ENCODE measurements at regions not wholly inside any gene's neighbourhood (a gene's known extent, or its start where the extent isn't known, plus 50 kb on each side); places are given as distances from the start of the nearest gene placed in this dataset.

DNA sequence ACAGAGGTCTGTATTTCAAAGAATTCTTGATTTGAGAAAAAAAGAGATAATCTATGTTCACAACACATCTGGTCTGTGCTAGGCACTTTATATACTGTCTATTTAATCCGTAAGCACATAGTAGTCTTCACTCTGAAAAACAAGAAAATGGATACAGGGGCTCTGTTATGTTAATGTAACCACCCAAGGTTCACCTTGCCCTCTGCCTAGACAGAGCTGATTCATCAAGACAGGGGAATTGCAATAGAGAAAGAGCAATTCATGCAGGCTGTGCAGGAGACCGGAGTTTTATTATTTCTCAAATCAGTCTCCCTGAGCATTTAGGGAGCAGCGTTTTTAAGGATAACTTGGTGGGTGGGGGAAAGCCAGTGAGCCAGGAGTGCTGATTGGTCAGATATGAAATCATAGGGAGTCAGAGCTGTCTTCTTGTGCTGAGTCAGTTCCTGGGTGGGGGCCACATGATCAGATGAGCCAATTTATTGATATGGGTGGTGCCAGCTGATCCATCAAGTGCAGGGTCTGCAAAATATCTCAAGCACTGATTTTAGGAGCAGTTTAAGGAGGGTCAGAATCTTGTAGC is 92.9 kb upstream of the TNIP3 start:
- Histone ChIP-seq H3K27ac (ENCODE audit: low read depth, low read length) (no peak overlapping the region), H2BK5ac (ENCODE audit: low read depth, low read length) (no peak overlapping the region), H3K4me3 (ENCODE audit: extremely low read depth in 1 of 4, insufficient read depth in 2 of 4, low read depth in 3 of 4, low read length in 4 of 4) (no peak overlapping the region), H3K79me2 (ENCODE audit: control insufficient read depth in 1 of 2, insufficient read depth in 2 of 2, low read length in 2 of 2) (no peaks in the 10 kb centered on the region), H3K9me3 (ENCODE audit: insufficient read depth in 2 of 2, low read depth in 1 of 2, low read length in 1 of 2) (no peaks in the 10 kb centered on the region), H3K27me3 (replicated peaks in 1 of 4; ENCODE audit: control insufficient read depth in 3 of 4, extremely low read depth in 1 of 4, insufficient read depth in 3 of 4, low read length in 3 of 4) (no peaks in the 10 kb centered on the region), H3K56ac (replicated peaks; ENCODE audit: insufficient read length, low read depth, low read length) (no peak overlapping the region), H3K4me1 (replicated peaks in 1 of 4; ENCODE audit: control insufficient read depth in 3 of 4, insufficient read depth in 4 of 4, low read length in 3 of 4) (no peaks in the 10 kb centered on the region; a peak in 1 of 7 replicates), H2AFZ (ENCODE audit: low read length) (no peak overlapping the region), H2BK20ac (ENCODE audit: low read length) (no peak overlapping the region), H3K23ac (ENCODE audit: insufficient read length) (no peak overlapping the region), H3K18ac (ENCODE audit: extremely low read depth, low read length) (no peak overlapping the region), H4K5ac (ENCODE audit: insufficient read length, low read depth, low read length) (no peak overlapping the region), H3K23me2 (ENCODE audit: low read depth, low read length) (no peaks in the 10 kb centered on the region), H3K9ac (replicated peaks in 1 of 4; ENCODE audit: extremely low read depth in 1 of 4, low read depth in 3 of 4, low read length in 3 of 4) (no peak overlapping the region), H3K4me2 (ENCODE audit: insufficient read depth in 1 of 2, low read depth in 2 of 2, low read length in 2 of 2) (no peak overlapping the region), H3K79me1 (ENCODE audit: low read depth, low read length) (no peaks in the 10 kb centered on the region), H3K14ac (ENCODE audit: insufficient read length) (no peak overlapping the region), H4K20me1 (replicated peaks in 1 of 2; ENCODE audit: control insufficient read depth in 1 of 2, insufficient read depth in 2 of 2, low read length in 2 of 2) (no peaks in the 10 kb centered on the region), H2BK12ac (ENCODE audit: low read depth, low read length) (no peak overlapping the region), H3K4ac (replicated peaks; ENCODE audit: insufficient read length, low read depth, low read length) (no peak overlapping the region), H4K91ac (replicated peaks; ENCODE audit: insufficient read length, low read length) (no peak overlapping the region), H2BK15ac (ENCODE audit: low read length) (no peak overlapping the region), H3K36me3 (ENCODE audit: control insufficient read depth in 2 of 4, insufficient read depth in 4 of 4, low read length in 3 of 4) (no peaks in the 10 kb centered on the region), H2AK5ac (ENCODE audit: low read depth, low read length) (no peak overlapping the region), H2BK120ac (replicated peaks; ENCODE audit: low read depth, low read length) (no peak overlapping the region), H4K8ac (ENCODE audit: extremely low read depth, insufficient read depth, low read length) (no peak overlapping the region)
- FAIRE-seq, result no peak
- CTCF ChIA-PET (ENCODE audit: partially characterized antibody), result interaction anchor here (1.6 kb wide), 1 partner anchor 16 kb away, joined by 3 read pairs; no protein-coding TSS in a partner anchor
- 71% methylated on average over 3 of the region's 3 CpGs; no CpG with 5 or more reads in 1 of the 2 experiments for WGBS, 2 experiments (ENCODE audit: extremely low coverage in 1 of 2, insufficient coverage in 1 of 2, insufficient read length in 1 of 2, insufficient replicate concordance in 2 of 2, low coverage in 1 of 2, low lambda C conversion rate in 2 of 2, missing lambda C conversion rate in 1 of 2)
- no peak for DNase-seq (ENCODE audit: low read depth in 1 of 2, low spot score in 2 of 2)
- POLR2A ChIA-PET (ENCODE audit: partially characterized antibody), result no interaction called here
- TF ChIP-seq, protein P1, sequence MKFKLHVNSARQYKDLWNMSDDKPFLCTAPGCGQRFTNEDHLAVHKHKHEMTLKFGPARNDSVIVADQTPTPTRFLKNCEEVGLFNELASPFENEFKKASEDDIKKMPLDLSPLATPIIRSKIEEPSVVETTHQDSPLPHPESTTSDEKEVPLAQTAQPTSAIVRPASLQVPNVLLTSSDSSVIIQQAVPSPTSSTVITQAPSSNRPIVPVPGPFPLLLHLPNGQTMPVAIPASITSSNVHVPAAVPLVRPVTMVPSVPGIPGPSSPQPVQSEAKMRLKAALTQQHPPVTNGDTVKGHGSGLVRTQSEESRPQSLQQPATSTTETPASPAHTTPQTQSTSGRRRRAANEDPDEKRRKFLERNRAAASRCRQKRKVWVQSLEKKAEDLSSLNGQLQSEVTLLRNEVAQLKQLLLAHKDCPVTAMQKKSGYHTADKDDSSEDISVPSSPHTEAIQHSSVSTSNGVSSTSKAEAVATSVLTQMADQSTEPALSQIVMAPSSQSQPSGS (IDR thresholded peaks at IDR 0.05; ENCODE audit: low read length), result no peak
- TF ChIP-seq SRF (IDR thresholded peaks at IDR 0.05; ENCODE audit: low read depth, low read length) (no peak), KDM5A (IDR thresholded peaks at IDR 0.05; ENCODE audit: low read length) (no peak), TEAD4 (IDR thresholded peaks at IDR 0.05; ENCODE audit: low read depth, low read length) (no peak), EZH2 (IDR thresholded peaks at IDR 0.05; ENCODE audit: low read depth, low read length, severe bottlenecking) (no peak), CHD1 (IDR thresholded peaks at IDR 0.05; ENCODE audit: low read depth, low read length) (no peak), NANOG (IDR thresholded peaks at IDR 0.05; ENCODE audit: insufficient read depth, low read depth, low read length, poor library complexity, severe bottlenecking) (no peak)
- TF ChIP-seq, protein P2, sequence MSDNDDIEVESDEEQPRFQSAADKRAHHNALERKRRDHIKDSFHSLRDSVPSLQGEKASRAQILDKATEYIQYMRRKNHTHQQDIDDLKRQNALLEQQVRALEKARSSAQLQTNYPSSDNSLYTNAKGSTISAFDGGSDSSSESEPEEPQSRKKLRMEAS (IDR thresholded peaks at IDR 0.05), result no peak
